GM12892 (cell line): ENCODE measurements at regions not wholly inside any gene's neighbourhood (a gene's known extent, or its start where the extent isn't known, plus 50 kb on each side); places are given as distances from the start of the nearest gene placed in this dataset.

Experiments used
- DNase-seq: peaks from one replicate; pipeline ENCODE4 v3.0.0; 2011; ENCODE audit not compliant: insufficient read length
- FAIRE-seq: peaks from 2 replicates; lab custom pipeline; 2011; peaks lifted over from hg19 to GRCh38; lab: Jason Lieb, UNC
- POLR2A ChIP-seq: IDR thresholded peaks from 2 replicates; pipeline ENCODE4 v1.6.1; 2011; ENCODE audit warnings: low read depth, low read length, control low read depth
- POLR2AphosphoS5 ChIP-seq: IDR thresholded peaks from 2 replicates; pipeline ENCODE4 v1.6.1; 2011; ENCODE audit warnings: low read depth, low read length, control low read depth
- TAF1 ChIP-seq: IDR thresholded peaks from 2 replicates; pipeline ENCODE4 v1.6.1; 2011; ENCODE audit warnings: low read depth, mild to moderate bottlenecking, control low read depth, low read length, borderline replicate concordance

DNA sequence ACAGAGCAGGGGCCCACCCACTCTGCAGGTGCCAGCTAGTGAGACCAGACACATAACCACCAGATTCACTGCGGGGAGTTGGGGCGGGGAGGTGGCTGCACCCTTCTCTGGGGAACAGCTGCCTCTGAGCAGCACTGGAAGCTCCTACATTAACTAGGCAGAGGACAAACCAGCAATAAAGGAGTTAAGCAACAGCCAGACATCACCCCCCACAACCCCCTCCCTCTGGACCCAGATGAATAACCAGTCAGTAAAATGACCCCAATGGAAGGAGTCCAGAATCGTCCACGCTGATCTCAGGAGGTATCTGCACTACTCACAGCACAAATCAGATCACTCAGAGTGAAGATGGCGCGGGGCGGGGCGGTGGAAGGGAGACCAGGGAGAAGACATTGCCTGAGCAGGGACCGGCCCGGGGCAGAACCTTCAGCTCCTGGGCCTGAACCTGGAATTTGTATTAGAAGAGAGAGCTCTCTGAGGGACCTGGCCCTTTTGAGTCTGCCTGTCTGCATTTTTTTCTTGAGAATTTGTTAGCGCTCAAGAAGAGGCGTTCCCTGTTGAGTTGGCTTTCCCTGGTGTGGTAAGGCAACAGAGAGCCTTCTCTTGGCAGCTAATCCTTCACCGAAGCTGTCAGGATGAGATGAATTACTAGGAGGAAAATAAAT lies 125.5 kb upstream of the NCAM1 start:
- no peak for TF ChIP-seq POLR2AphosphoS5
- TF ChIP-seq POLR2A: no peak
- TF ChIP-seq TAF1: no peak
- FAIRE-seq (no peak), DNase-seq (no peak)

DNA sequence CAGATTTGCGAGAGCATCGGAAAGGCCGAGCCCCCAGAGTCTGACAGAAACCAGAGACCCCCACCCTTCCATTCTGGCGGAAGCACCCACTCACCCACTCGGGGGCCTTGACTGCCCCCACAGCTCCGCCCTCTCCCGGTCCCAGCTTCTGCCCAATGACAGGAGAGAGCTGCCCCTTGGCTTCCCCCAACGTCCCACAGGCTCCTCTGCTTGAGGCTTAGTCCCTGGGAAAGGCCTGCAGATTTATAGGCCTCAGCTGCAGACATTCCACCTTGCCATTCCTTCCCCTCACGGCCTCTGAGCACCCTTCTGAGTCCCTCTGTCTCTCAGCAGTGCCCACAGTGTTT lies 125.0 kb upstream of the NCAM1 start:
- TF ChIP-seq POLR2A (no peak), POLR2AphosphoS5 (no peak), TAF1 (no peak)
- FAIRE-seq (no peak), DNase-seq (no peak)

DNA sequence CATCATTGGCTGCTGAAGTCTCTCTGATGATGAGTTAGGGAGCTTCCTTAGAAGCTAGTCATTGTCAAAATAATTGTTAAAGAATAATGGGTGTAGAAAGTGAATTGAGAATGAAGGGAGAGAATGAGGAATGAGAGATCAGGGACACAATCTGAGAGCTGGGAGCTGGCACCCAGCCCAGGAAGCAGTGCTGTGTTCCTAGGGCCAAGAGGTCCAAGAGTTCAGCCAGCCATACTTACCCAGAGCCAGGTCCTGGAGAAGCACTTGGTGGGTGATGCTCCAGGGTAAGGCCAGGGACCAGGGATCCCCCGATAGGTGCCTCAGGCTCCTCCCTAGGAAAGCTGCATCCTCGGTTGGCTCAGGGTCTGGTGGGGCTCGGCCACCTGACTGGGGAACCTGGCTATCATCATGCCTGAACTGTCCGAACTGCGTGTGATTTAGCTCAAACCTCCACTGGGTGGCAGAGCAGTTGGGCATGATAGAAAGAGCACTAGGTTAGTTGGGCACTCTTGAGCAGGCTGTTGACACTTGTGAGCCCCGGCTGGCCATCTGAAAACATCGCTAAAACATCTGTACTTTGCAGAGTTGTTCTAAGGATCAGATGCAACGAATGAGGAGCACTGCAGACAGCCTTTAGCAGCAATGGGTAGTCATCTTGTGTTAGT lies 123.9 kb upstream of the NCAM1 start:
- no peak for TF ChIP-seq TAF1
- no peak for TF ChIP-seq POLR2A
- no peak for TF ChIP-seq POLR2AphosphoS5
- FAIRE-seq (no peak), DNase-seq (no peak)

DNA sequence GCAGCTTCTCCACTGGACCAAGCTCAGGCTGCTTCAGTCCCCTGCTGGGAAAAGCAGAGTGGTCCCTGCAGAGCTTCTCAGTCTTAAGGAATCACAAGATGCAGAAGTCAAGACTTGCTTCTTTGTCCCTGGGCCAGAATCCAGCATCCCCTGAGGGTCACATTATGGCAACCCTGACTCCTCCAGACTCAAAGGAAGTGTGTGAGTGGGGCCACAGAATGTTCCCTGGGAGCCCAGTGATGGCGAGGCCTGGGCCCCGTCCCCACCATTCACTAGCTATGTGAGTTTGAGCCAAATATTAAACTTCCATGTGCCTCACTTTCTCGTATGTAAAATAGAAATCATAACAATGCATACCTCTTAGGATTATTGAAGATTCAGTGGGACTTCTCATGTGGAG lies 122.2 kb upstream of the NCAM1 start:
- DNase-seq (no peak), FAIRE-seq (no peak)
- TF ChIP-seq POLR2AphosphoS5: no peak
- no peak for TF ChIP-seq POLR2A
- no peak for TF ChIP-seq TAF1

DNA sequence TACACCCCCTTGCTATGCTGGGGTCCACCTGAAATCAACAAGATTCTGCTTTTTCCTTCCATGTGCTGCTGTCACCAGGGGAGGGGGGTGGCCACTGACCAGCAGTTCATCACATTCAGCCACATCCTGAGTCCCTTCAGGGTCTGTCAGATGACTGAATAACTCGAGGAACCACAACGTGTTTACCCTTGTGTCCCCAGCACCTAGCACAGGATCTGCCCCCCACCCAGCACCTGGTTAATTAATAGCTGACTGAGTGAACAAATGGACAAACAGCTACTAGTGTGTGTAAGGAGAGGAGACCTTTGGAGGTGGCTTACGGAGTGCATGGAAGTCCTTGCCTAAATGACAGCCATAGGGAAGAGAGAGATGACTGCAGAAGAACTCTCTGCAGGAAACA lies 119.5 kb upstream of the NCAM1 start:
- FAIRE-seq (no peak), DNase-seq (no peak)
- TF ChIP-seq POLR2A (no peak), TAF1 (no peak), POLR2AphosphoS5 (no peak)

DNA sequence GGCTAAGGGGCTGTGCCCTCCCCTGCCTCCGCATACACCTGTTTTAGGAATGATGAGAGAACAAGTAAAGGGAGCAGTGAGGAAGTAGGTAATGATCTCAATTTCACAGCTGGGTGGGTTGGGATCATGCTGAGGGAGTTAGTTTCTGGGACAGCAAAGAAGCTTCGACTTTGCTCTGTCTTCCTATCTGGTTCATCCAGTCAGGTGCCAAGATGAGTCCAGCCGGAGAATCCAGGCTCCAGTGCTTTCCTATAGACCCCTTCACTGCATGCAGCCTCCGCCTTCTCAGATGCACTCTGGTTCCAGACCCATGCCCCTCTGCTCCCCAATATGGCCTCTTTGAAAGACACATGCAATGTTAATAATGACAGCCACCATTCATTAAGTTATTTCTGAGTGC lies 119.1 kb upstream of the NCAM1 start:
- FAIRE-seq: no peak
- TF ChIP-seq POLR2A: no peak
- TF ChIP-seq TAF1: no peak
- no peak for TF ChIP-seq POLR2AphosphoS5
- no peak for DNase-seq

DNA sequence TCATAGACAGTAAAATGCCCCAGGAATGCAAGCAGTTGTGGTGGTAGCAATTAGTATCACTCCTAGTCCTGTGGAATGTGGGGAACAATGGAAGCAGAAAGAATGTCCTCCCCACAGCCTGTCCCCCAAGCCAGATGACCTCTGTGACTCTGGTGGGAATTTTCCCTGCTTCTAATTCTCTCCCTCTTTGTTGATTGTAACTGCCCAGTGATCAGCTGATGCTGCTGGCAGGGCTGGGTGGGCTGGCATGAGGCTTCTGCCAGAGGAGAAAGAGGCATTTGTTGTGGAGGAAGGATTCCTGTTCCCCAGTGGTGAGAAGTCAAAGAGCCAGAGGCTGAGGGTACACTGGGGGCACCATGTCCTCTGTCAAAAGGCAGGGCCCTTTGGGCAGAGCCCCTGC lies 116.7 kb upstream of the NCAM1 start:
- DNase-seq (no peak), FAIRE-seq (no peak)
- TF ChIP-seq TAF1 (no peak), POLR2AphosphoS5 (no peak), POLR2A (no peak)

DNA sequence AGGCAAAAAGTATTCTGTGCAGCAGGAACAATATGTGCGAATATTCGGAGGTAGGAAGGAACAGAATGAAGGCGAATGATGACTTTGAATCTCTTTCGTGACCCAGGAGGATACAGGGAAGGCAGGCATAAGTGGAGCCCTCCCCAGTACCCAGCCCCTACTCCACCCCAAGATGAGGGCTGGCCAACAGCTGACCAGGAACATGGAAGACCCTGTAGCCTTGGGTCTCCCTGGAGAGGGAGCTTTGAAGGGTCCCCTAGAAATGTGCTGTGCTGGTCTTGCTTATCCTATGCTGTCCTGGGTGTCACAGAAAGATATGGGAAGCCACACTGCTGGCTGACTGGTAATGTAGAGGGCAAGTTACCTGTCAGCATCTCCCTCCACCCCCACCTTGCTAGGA lies 113.7 kb upstream of the NCAM1 start:
- no peak for TF ChIP-seq TAF1
- TF ChIP-seq POLR2A: no peak
- TF ChIP-seq POLR2AphosphoS5: no peak
- DNase-seq (no peak), FAIRE-seq (no peak)

DNA sequence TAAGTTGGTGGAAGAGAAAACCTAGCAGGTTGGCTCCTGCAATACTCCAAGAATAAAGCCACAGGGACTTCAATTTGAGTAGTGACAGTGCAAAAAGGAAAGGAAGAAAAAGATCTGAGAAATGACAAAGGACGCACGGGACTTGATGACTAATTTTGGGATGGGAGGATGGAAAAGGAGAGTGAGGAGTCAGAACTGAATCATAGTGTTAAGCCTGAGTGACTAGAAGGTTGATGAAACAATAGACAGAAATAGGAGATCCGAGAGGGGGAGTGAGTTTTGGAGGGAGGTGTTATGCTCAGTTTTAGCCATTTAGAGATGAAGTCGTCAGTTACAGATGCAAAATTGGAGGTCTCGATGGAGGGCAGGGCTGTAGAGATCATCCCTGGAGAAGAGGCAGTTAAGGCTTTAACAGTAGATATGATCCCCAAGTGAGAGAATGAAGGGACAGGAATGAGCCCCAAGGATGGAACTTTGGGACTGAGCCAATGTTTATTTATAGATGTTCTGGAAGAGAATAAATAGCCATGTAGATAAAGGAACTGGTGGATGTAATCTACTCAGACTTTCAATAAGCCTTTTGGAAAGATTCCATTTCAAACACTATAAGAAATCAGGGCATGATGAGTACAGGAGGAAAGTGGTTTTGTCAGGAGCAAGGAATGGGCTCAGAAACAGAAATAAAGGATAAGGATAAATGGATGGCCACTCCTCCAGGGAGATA lies 108.9 kb upstream of the NCAM1 start:
- FAIRE-seq (no peak), DNase-seq (no peak)
- TF ChIP-seq POLR2A: no peak
- TF ChIP-seq POLR2AphosphoS5: no peak
- no peak for TF ChIP-seq TAF1

DNA sequence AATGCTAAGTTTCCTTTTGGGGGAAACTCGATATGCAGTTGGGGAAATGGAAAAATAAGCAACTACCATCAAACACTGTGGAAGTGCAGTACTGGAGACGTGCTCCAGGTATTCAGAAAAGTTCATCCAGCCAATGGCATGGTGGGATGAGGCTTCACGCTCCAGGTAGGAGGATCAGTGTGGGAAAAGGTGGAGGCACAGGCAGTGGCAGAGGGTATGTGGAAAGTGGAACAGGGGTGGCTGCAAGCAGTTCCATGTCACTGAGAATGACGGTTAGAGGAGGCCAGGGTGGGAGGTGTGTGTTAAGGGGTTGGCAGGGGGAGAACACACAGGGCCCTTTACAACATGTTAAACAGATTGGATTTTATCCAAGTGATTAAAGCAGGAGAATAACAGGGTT lies 105.1 kb upstream of the NCAM1 start:
- TF ChIP-seq TAF1 (no peak), POLR2A (no peak), POLR2AphosphoS5 (no peak)
- DNase-seq: no peak
- no peak for FAIRE-seq

DNA sequence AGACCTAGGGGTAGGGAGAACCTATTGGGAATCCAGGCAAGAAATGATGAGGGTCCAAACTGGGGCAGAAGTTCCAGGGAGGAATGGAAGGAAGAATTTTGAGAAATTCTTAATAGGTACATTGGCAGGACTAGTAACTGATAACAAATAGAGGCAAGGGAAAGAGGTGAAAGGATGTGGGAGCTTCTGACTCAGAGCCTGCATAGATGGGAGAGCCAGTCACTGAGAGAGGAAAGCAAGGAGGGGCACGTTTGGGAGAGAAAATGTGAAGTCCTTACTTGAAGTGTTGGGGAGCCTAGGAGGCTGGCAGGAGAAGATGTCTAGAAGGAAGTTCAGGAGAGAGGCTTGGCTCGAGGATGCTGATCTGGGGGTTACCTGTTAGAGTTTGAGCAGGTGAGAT lies 104.6 kb upstream of the NCAM1 start:
- TF ChIP-seq TAF1: no peak
- no peak for TF ChIP-seq POLR2AphosphoS5
- TF ChIP-seq POLR2A: no peak
- no peak for FAIRE-seq
- DNase-seq: no peak

DNA sequence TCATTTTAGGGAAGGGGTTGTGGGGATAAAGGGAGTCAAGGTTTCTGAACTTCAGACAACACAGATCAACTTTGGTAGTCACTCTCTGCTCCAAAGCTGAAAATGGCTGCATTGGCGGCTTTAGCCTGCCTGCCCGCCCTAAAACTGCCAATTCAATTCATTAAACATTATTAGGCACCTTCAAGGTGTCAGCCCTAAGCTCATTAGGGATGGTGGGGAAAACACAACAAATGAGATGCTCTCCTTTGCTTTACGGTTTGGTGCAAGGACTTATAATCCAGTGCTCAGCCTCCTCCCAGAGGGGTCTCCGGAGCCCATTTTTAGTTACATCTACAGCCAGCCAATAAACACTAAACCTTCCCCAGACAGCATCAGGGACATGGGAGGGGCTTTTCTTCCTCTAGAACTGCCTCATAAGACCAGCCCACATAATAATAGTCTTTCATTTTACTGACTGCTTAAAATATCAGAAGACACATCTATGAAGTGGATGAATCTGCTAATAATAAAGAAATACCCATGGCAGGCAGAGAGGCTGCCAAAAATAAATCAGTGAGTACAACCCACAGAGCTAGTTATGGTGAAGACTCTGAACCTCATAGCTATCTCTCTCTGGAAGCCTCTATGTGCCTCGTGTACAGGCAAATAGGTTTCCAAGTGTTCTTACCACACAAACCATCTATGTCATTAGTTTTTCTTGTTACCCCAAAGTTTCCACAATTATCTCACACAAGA lies 102.8 kb upstream of the NCAM1 start:
- FAIRE-seq: no peak
- TF ChIP-seq TAF1 (no peak), POLR2A (no peak), POLR2AphosphoS5 (no peak)
- no peak for DNase-seq

DNA sequence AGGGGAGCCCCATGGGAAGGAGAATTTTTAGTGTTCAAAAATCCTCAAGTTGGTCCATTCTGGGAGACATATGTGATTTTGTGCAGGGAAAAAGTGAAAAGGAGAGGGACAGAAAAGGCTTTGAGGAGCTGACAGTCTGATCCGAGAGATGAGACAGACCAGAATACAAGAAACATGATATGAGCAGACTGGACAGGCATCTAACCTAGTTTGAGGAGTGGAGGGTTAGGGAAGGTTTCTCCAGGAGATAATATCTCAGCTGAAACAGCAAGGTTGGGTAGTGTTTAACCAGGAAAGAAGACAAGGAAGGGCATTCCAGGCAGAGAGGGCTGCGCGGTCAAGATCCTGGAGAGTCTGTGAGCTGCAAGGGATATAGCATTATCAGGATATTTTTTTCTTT lies 101.4 kb upstream of the NCAM1 start:
- TF ChIP-seq POLR2AphosphoS5: no peak
- no peak for TF ChIP-seq TAF1
- TF ChIP-seq POLR2A: no peak
- DNase-seq (no peak), FAIRE-seq (no peak)
